ENCODE measurements at regions not wholly inside any gene's neighbourhood (a gene's known extent, or its start where the extent isn't known, plus 50 kb on each side); places are given as distances from the start of the nearest gene placed in this dataset.

GRCh38 chr7:57361406-57361805, 88.6 kb upstream of the ZNF716 start:
- no peak for FAIRE-seq

GRCh38 chr7:57362868-57363267, 87.1 kb upstream of the ZNF716 start:
- FAIRE-seq (no peak), DNase-seq (no peak)
- intact Hi-C loops (cut with DNase I) = no loop called here
- Histone ChIP-seq H3K4me3 (ENCODE audit: low read length in 3 of 3) (no peak overlapping the region), H3K9me3 (ENCODE audit: control insufficient read depth in 2 of 3, insufficient read depth in 1 of 3, low read length in 3 of 3) (no peaks in the 10 kb centered on the region), H3K4me1 (ENCODE audit: control insufficient read depth in 2 of 3, insufficient read depth in 2 of 3, low read depth in 1 of 3, low read length in 3 of 3) (no peaks in the 10 kb centered on the region), H3K36me3 (ENCODE audit: control insufficient read depth in 2 of 3, insufficient read depth in 3 of 3, low read length in 3 of 3) (no peaks in the 10 kb centered on the region), H3K27ac (ENCODE audit: low read depth in 2 of 2, low read length in 2 of 2) (no peak overlapping the region), H3K9ac (ENCODE audit: low read length in 3 of 3) (no peak overlapping the region), H3K27me3 (ENCODE audit: control insufficient read depth, insufficient read depth, low read length) (no peaks in the 10 kb centered on the region)
- TF ChIP-seq CTCF (IDR thresholded peaks at IDR 0.05; ENCODE audit: borderline replicate concordance, extremely low read depth, insufficient read depth) = no peak

More at GRCh38 chr7:57361406-57361805, 88.6 kb upstream of the ZNF716 start:
- Histone ChIP-seq H3K9ac (ENCODE audit: low read length in 3 of 3) (no peak overlapping the region), H3K9me3 (ENCODE audit: control insufficient read depth in 2 of 3, insufficient read depth in 1 of 3, low read length in 3 of 3) (no peaks in the 10 kb centered on the region), H3K4me3 (ENCODE audit: low read length in 3 of 3) (no peak overlapping the region), H3K4me1 (ENCODE audit: control insufficient read depth in 2 of 3, insufficient read depth in 2 of 3, low read depth in 1 of 3, low read length in 3 of 3) (no peaks in the 10 kb centered on the region), H3K36me3 (ENCODE audit: control insufficient read depth in 2 of 3, insufficient read depth in 3 of 3, low read length in 3 of 3) (no peaks in the 10 kb centered on the region), H3K27me3 (ENCODE audit: control insufficient read depth, insufficient read depth, low read length) (no peaks in the 10 kb centered on the region), H3K27ac (ENCODE audit: low read depth in 2 of 2, low read length in 2 of 2) (no peak overlapping the region)
- intact Hi-C loops (cut with DNase I) = no loop called here
- no peak for DNase-seq
- no peak for TF ChIP-seq CTCF (IDR thresholded peaks at IDR 0.05; ENCODE audit: borderline replicate concordance, extremely low read depth, insufficient read depth)

- H3K9ac ChIP-seq (ENCODE audit: low read length in 3 of 3) = no peak overlapping the region
- no peaks in the 10 kb centered on the region for H3K36me3 ChIP-seq (ENCODE audit: control insufficient read depth in 2 of 3, insufficient read depth in 3 of 3, low read length in 3 of 3)
- H3K27me3 ChIP-seq (ENCODE audit: control insufficient read depth, insufficient read depth, low read length) = no peaks in the 10 kb centered on the region
- H3K9me3 ChIP-seq (ENCODE audit: control insufficient read depth in 2 of 3, insufficient read depth in 1 of 3, low read length in 3 of 3) = no peaks in the 10 kb centered on the region
- no peak for TF ChIP-seq CTCF (IDR thresholded peaks at IDR 0.05; ENCODE audit: borderline replicate concordance, extremely low read depth, insufficient read depth)
- no peaks in the 10 kb centered on the region for H3K4me1 ChIP-seq (ENCODE audit: control insufficient read depth in 2 of 3, insufficient read depth in 2 of 3, low read depth in 1 of 3, low read length in 3 of 3)
- FAIRE-seq (no peak), DNase-seq (no peak)
- H3K4me3 ChIP-seq (ENCODE audit: low read length in 3 of 3) = no peak overlapping the region
- no peak overlapping the region for H3K27ac ChIP-seq (ENCODE audit: low read depth in 2 of 2, low read length in 2 of 2)
- intact Hi-C loops (cut with DNase I) = no loop called here
Measured at GRCh38 chr7:57363321-57363720, 86.7 kb upstream of the ZNF716 start.
